Fibroblast of pulmonary artery (primary cell): ENCODE measurements at regions not wholly inside any gene's neighbourhood (a gene's known extent, or its start where the extent isn't known, plus 50 kb on each side); places are given as distances from the start of the nearest gene placed in this dataset.
A peak's percentile ranks its signal among the peaks of the same experiment; 100 is the strongest.

Source experiments
- DNase-seq: peaks from one replicate; pipeline ENCODE4 v3.0.0-alpha.2; 2010; ENCODE audit warnings: low read depth
- H3K4me3 ChIP-seq: replicated peaks from 2 replicates; pipeline ENCODE4 v1.5.1; 2011; ENCODE audit warnings: low read depth, mild to moderate bottlenecking, control low read depth, low read length, moderate library complexity
- CTCF ChIP-seq: IDR thresholded peaks from 2 replicates; pipeline ENCODE4 v1.5.1; 2011; ENCODE audit warnings: mild to moderate bottlenecking, control low read depth, low read length, inconsistent platforms; ENCODE audit errors: missing control alignments

GRCh38 chr1:40929155-40929554 lies 50.3 kb upstream of the CTPS1 start:
- TF ChIP-seq CTCF: no peak
- no peak overlapping the region for H3K4me3 ChIP-seq
- DNase-seq: peak; percentile 43
